ENCODE measurements at regions not wholly inside any gene's neighbourhood (a gene's known extent, or its start where the extent isn't known, plus 50 kb on each side); places are given as distances from the start of the nearest gene placed in this dataset.

- TF ChIP-seq CTCF (conservative IDR thresholded peaks at IDR 0.05; ENCODE audit: low read length) (no peak), EZH2phosphoT487 (IDR thresholded peaks at IDR 0.05; ENCODE audit: borderline replicate concordance) (no peak)
Measured at GRCh38 chr9:30932226-30932625, 1452.2 kb upstream of the ACO1 start.

Data from Loucy (cell line).